Epithelial cell of proximal tubule (primary cell): ENCODE measurements at regions not wholly inside any gene's neighbourhood (a gene's known extent, or its start where the extent isn't known, plus 50 kb on each side); places are given as distances from the start of the nearest gene placed in this dataset.

Experiments used
- DNase-seq: peaks from one replicate; pipeline ENCODE4 v3.0.0-alpha.2; 2011; ENCODE audit warnings: low read depth
- H3K4me3 ChIP-seq: 2 replicates; pipeline ENCODE4 v1.5.1; 2011; ENCODE audit warnings: low read depth, mild to moderate bottlenecking, low read length
- TF ChIP-seq, protein P1 (sequence below): conservative IDR thresholded peaks from 2 replicates; pipeline ENCODE4 v1.5.1; 2012; ENCODE audit warnings: low read depth, mild to moderate bottlenecking, low read length

DNA sequence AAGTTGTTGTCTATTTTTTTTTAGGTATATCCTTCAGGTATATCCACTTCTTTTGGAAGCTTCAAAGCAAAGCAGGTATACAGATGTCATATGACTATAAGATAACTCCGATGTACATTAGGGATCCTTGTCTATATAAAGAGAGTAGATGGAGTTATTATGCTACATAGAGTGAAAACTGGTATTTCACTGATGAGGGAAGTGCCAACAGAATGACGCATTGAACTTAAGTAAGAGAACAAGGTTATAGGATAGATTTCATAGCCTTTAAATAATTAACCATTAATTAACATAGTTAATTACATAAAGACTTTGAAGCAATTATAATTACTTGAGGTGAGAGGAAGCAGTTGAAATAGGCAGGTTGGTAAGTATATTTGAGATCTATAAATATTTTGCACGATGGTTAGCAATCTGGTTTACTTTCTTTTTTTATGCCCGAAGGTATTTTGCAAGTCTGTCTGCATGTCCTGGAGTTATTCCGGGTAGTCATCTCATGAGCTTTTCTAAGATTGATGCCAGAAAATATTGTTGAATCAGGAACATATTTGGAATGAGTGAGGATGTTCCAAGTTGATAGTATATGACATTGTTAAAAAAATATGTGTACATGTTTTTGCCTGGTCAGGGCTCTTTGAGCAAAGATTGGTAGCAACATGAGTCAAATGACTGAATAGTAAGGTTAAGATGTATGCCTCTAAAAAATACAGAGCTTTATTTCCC, 299.5 kb upstream of the KCNMB2 start:
- no peak overlapping the region for H3K4me3 ChIP-seq
- TF ChIP-seq, protein P1, sequence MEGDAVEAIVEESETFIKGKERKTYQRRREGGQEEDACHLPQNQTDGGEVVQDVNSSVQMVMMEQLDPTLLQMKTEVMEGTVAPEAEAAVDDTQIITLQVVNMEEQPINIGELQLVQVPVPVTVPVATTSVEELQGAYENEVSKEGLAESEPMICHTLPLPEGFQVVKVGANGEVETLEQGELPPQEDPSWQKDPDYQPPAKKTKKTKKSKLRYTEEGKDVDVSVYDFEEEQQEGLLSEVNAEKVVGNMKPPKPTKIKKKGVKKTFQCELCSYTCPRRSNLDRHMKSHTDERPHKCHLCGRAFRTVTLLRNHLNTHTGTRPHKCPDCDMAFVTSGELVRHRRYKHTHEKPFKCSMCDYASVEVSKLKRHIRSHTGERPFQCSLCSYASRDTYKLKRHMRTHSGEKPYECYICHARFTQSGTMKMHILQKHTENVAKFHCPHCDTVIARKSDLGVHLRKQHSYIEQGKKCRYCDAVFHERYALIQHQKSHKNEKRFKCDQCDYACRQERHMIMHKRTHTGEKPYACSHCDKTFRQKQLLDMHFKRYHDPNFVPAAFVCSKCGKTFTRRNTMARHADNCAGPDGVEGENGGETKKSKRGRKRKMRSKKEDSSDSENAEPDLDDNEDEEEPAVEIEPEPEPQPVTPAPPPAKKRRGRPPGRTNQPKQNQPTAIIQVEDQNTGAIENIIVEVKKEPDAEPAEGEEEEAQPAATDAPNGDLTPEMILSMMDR, result no peak
- no peak for DNase-seq

DNA sequence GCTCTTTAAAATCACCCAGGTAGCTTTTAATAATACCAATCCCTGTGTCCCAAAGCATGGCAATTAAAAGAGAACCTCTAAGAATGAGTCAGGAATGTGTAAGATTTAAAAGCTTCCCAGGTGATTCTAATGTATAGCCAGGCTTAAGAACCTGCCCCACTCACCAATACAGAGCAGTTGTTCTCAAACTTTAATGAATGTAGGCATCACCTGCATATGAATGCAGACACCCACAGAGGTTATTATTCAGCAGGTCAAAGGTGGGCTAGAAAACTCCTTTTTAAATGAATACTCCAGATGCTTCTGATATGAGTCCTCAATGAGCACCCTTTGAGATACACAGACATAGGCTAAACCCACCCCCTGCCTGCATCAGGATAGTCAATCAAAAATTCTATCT, 298.1 kb upstream of the KCNMB2 start:
- DNase-seq, result no peak
- TF ChIP-seq, protein P1, result no peak
- H3K4me3 ChIP-seq, result no peak overlapping the region

DNA sequence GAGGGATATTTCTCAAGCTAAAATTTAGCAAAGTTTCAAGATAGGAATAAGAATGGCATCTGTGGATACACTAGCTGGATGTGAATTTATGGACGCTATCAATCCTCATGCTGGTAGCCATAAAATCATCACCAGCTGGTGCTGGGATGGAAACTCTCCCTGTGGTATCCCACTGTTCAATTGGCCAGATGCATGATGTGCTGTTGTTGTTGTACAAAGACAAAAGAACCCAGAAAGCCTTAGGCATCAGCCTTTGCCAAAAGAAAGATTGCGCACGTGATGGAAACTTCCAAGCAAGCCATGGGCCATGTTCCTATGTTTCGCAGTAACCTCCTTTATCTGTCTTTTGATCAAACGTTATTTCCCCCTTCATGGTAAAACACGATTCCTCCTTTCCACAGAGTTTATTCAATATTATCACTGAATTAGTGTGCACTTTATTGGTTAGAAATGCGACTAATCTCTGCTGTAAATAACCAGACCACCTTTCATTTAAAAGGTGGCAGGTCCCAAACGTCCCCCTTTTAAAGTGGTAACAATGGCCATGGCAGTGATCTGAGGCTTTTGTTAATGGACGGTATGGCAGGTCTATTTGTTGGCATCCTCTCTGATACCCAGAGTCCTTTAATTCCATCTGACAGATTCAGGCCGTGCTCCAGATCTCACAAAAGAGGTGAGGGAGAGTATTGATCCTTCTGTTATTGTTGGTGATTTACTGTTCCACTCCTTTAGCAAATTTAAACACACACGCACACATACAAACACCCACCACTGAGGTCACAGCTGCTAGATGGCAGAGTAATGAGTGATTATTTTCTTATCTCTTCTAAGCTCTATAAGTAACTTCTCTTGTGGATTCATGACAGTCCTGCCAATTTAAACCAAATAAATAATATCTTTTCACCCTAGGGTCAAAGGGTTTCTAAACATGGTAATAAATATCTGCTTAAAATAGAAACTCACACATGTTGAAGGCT, 291.2 kb upstream of the KCNMB2 start:
- no peak for DNase-seq
- no peak overlapping the region for H3K4me3 ChIP-seq
- TF ChIP-seq, protein P1, result no peak

DNA sequence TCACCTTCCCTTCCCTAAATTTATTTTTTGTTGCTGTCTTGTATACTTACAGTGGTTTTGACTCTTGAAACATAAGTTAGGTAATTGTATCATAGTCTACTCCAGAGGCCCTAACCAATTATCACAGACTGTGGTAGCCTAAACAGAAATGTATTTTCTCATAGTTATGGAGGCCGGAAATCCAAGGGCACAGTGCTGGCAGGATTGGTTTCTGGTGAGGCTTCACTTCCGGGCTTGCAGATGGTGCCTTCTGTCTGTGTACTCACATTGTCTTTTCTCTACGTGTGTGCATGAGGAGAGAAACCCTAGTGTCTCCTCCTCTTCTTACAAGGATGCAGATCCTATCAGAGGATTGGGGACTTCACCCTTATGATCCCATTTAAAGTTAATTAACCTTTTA, 290.2 kb upstream of the KCNMB2 start:
- TF ChIP-seq, protein P1, result no peak
- no peak overlapping the region for H3K4me3 ChIP-seq
- no peak for DNase-seq

DNA sequence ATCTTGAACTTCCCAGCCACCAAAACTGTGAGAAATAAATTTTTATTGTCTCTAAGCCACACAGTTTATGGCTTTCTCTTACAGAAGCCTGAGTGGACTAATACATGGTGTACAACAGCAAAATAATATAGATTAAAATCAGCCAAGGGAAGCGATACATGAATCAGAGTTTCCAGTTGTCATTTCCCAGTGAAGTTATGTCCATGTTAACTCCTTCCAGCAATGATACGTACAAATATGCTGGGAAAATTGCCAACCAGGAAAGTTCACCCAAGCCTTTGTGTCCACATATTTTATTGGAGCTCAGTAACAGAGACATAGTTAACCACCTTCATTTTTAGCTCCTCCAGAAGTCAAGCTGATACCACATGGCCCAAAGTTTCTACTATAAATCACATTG, 280.9 kb upstream of the KCNMB2 start:
- DNase-seq, result no peak
- TF ChIP-seq, protein P1, result no peak
- no peak overlapping the region for H3K4me3 ChIP-seq

DNA sequence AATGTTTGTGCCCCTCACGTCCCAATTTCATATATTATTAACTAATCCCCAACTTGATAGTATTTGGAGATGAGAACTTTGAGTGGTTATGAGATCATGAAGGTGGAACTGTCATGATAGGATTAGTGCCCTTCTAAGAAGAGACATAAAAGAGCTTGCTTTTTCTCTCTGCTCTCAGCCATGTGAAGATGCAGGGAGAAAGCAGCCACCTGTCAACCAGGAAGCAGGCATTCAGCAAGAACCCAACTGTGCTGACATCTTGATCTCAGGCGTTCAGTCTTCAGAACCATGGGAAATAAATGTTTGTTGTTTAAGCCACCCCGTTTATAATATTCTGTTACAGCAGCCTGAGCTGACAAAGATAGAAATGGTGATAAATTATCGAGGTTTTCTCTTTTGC, 278.7 kb upstream of the KCNMB2 start:
- no peak overlapping the region for H3K4me3 ChIP-seq
- TF ChIP-seq, protein P1, result no peak
- DNase-seq, result no peak
